Skeletal muscle cell (primary cell): ENCODE measurements at regions not wholly inside any gene's neighbourhood (a gene's known extent, or its start where the extent isn't known, plus 50 kb on each side); places are given as distances from the start of the nearest gene placed in this dataset.

ENCODE experiments used
- DNase-seq: peaks from one replicate; pipeline ENCODE4 v3.0.0-alpha.2; 2010; ENCODE audit warnings: low read depth
- H3K4me3 ChIP-seq: 2 replicates; pipeline ENCODE4 v1.5.1; 2011; ENCODE audit warnings: low read depth, mild to moderate bottlenecking, control low read depth, low read length, moderate library complexity

- no peak overlapping the region for H3K4me3 ChIP-seq
- DNase-seq: no peak
Observed at GRCh38 chr1:98813738-98814309, 152.3 kb downstream of the SNX7 start.

- no peak for DNase-seq
- H3K4me3 ChIP-seq: no peak overlapping the region
Observed at GRCh38 chr1:98817821-98818220, 156.3 kb downstream of the SNX7 start.

- no peak overlapping the region for H3K4me3 ChIP-seq
- no peak for DNase-seq
Observed at GRCh38 chr1:98821379-98821778, 159.9 kb downstream of the SNX7 start.

- no peak for DNase-seq
- no peak overlapping the region for H3K4me3 ChIP-seq
Observed at GRCh38 chr1:98824736-98825135, 163.2 kb downstream of the SNX7 start.

GRCh38 chr1:98827041-98827440, 165.5 kb downstream of the SNX7 start:
- H3K4me3 ChIP-seq: no peak overlapping the region
- no peak for DNase-seq

- no peak overlapping the region for H3K4me3 ChIP-seq
- peak; percentile 4 for DNase-seq
Observed at GRCh38 chr1:98839840-98840239, 164.8 kb downstream of the PLPPR5 start.
